Left lung (tissue), 4 donors: ENCODE measurements at regions not wholly inside any gene's neighbourhood (a gene's known extent, or its start where the extent isn't known, plus 50 kb on each side); places are given as distances from the start of the nearest gene placed in this dataset.
"Not testable (repeated sequence)": the region's sequence is repeated elsewhere in the genome, so short reads cannot be mapped to it uniquely, and the experiment has no call there.

Source experiments
- ATAC-seq: fragments of 200-7000 bp; cut with Tn5 transposase; one replicate; pipeline ENCODE4 v1.9.1; 2020; ENCODE audit warnings: moderate library complexity
- DNase-seq, 4 donors: peaks; one replicate each; pipeline ENCODE4 v3.0.0-alpha.2; 2013 to 2020
- H3K27ac ChIP-seq, 2 donors: fragments of 200-600 bp; sonication (generic) in 1 of 2; one replicate each; pipeline versions ENCODE4 v1.5.0 to v1.8.0; 2020 to 2021
- H3K27me3 ChIP-seq, 2 donors: fragments of 200-600 bp; sonication (generic) in 1 of 2; one replicate each; pipeline versions ENCODE4 v1.5.0 to v1.8.0; 2020 to 2021
- H3K36me3 ChIP-seq, 2 donors: fragments of 200-600 bp; sonication (generic) in 1 of 2; one replicate each; pipeline versions ENCODE4 v1.5.0 to v1.8.0; 2020 to 2021
- H3K4me1 ChIP-seq, 2 donors: fragments of 200-600 bp; one replicate each; pipeline ENCODE4 v1.8.0; 2021
- H3K4me3 ChIP-seq, 2 donors: fragments of 200-600 bp; sonication (generic) in 1 of 2; one replicate each; pipeline versions ENCODE4 v1.5.0 to v1.8.0; 2020 to 2021; ENCODE audit warnings: mild to moderate bottlenecking in 1 of 2
- H3K9me3 ChIP-seq, 2 donors: fragments of 200-600 bp; sonication (generic) in 1 of 2; one replicate each; pipeline versions ENCODE4 v1.5.0 to v1.8.0; 2020 to 2021
- CTCF ChIP-seq, 2 donors: fragments of 200-600 bp; sonication (generic) in 1 of 2; IDR thresholded peaks; one replicate each; pipeline versions ENCODE4 v1.5.0 to v1.8.0; 2021; ENCODE audit warnings: antibody characterized with exemption in 2 of 2
- intact Hi-C, 2 donors: fragments of 100-400 bp; cut with DNase I; formaldehyde crosslinking; loops; one replicate each; pipeline versions ENCODE4 v1.11.2 to v1.14.2; 2022
- donor health status: DM: no; HTN: yes; CAD: no.
- donor health status: DM: no; HTN: no; CAD: no.

GRCh38 chr2:31802711-31803110 is 208.1 kb downstream of the MEMO1 start:
- ATAC-seq (no peak), DNase-seq (no peak)
- TF ChIP-seq CTCF (IDR thresholded peaks at IDR 0.05) = no peak
- Histone ChIP-seq H3K4me3 (no peak overlapping the region), H3K27me3 (peaks cover 0 to 6% of the 10 kb centered on the region in 2 donors), H3K4me1 (no peaks in the 10 kb centered on the region), H3K36me3 (no peaks in the 10 kb centered on the region), H3K27ac (no peak overlapping the region), H3K9me3 (peaks cover 0 to 12% of the 10 kb centered on the region in 2 donors)
- intact Hi-C loops = no loop called here

GRCh38 chr2:31799282-31799681 is 211.5 kb downstream of the MEMO1 start:
- H3K36me3 ChIP-seq, H3K4me3 ChIP-seq, DNase-seq, H3K27ac ChIP-seq, H3K4me1 ChIP-seq, H3K27me3 ChIP-seq, ATAC-seq, intact Hi-C loops: not testable (repeated sequence)
- peaks cover 0 to 33% of the 10 kb centered on the region in 2 donors for H3K9me3 ChIP-seq

GRCh38 chr2:31788273-31788672 is 207.5 kb upstream of the SRD5A2 start:
- ATAC-seq (no peak), DNase-seq (no peak)
- H3K9me3 ChIP-seq = peaks cover 0 to 15% of the 10 kb centered on the region in 2 donors
- no peaks in the 10 kb centered on the region for H3K4me1 ChIP-seq
- intact Hi-C loops = no loop called here
- H3K27me3 ChIP-seq = no peaks in the 10 kb centered on the region
- H3K36me3 ChIP-seq = no peaks in the 10 kb centered on the region
- H3K4me3 ChIP-seq = no peak overlapping the region
- no peak for TF ChIP-seq CTCF (IDR thresholded peaks at IDR 0.05)
- no peak overlapping the region for H3K27ac ChIP-seq

- Histone ChIP-seq H3K9me3 (peaks cover 0 to 23% of the 10 kb centered on the region in 2 donors), H3K4me1 (no peaks in the 10 kb centered on the region), H3K27ac (no peak overlapping the region), H3K36me3 (no peaks in the 10 kb centered on the region), H3K4me3 (no peak overlapping the region), H3K27me3 (no peaks in the 10 kb centered on the region)
- ATAC-seq = no peak
- no peak for DNase-seq
- no peak for TF ChIP-seq CTCF (IDR thresholded peaks at IDR 0.05)
- intact Hi-C loops = no loop called here
Observed at GRCh38 chr2:31785876-31786275, 205.1 kb upstream of the SRD5A2 start.

GRCh38 chr2:31784868-31785267 is 204.1 kb upstream of the SRD5A2 start:
- Histone ChIP-seq H3K36me3 (no peaks in the 10 kb centered on the region), H3K27ac (no peak overlapping the region), H3K4me3 (no peak overlapping the region), H3K4me1 (no peaks in the 10 kb centered on the region), H3K27me3 (no peaks in the 10 kb centered on the region), H3K9me3 (peaks cover 0 to 23% of the 10 kb centered on the region in 2 donors)
- intact Hi-C loops = no loop called here
- no peak for TF ChIP-seq CTCF (IDR thresholded peaks at IDR 0.05)
- ATAC-seq = no peak
- no peak for DNase-seq

GRCh38 chr2:31783446-31784091 is 202.8 kb upstream of the SRD5A2 start:
- H3K4me1 ChIP-seq, ATAC-seq, intact Hi-C loops, H3K27me3 ChIP-seq, H3K4me3 ChIP-seq, H3K36me3 ChIP-seq, H3K27ac ChIP-seq, DNase-seq: not testable (repeated sequence)
- peaks cover 0 to 23% of the 10 kb centered on the region in 2 donors for H3K9me3 ChIP-seq
